ENCODE measurements at regions not wholly inside any gene's neighbourhood (a gene's known extent, or its start where the extent isn't known, plus 50 kb on each side); places are given as distances from the start of the nearest gene placed in this dataset.

GRCh38 chr7:17061443-17061842, 179.7 kb upstream of the AGR3 start:
- H3K27ac ChIP-seq (ENCODE audit: low read length): no peak overlapping the region
- no CpG with 5 or more reads among the region's 2 CpGs for WGBS (ENCODE audit: insufficient coverage, insufficient read length)
- H3K4me3 ChIP-seq (ENCODE audit: low read length): no peak overlapping the region
- no peak for DNase-seq (ENCODE audit: low read depth, low spot score)
- no peaks in the 10 kb centered on the region for H3K9me3 ChIP-seq (ENCODE audit: control insufficient read depth, insufficient read depth, low read length)
- no peaks in the 10 kb centered on the region for H3K36me3 ChIP-seq (ENCODE audit: control insufficient read depth, insufficient read depth, low read length)
- H3K4me1 ChIP-seq (ENCODE audit: control insufficient read depth, insufficient read depth, low read length): no peaks in the 10 kb centered on the region
- no peaks in the 10 kb centered on the region for H3K27me3 ChIP-seq (ENCODE audit: control insufficient read depth, insufficient read depth, low read length)

GRCh38 chr7:17062151-17063044, 180.6 kb upstream of the AGR3 start:
- WGBS (ENCODE audit: insufficient coverage, insufficient read length): no CpG with 5 or more reads among the region's 5 CpGs
- Histone ChIP-seq H3K36me3 (ENCODE audit: control insufficient read depth, insufficient read depth, low read length) (no peaks in the 10 kb centered on the region), H3K27me3 (ENCODE audit: control insufficient read depth, insufficient read depth, low read length) (no peaks in the 10 kb centered on the region), H3K4me1 (ENCODE audit: control insufficient read depth, insufficient read depth, low read length) (no peaks in the 10 kb centered on the region), H3K4me3 (ENCODE audit: low read length) (no peak overlapping the region), H3K9me3 (ENCODE audit: control insufficient read depth, insufficient read depth, low read length) (no peaks in the 10 kb centered on the region), H3K27ac (ENCODE audit: low read length) (no peak overlapping the region)
- DNase-seq (ENCODE audit: low read depth, low spot score): no peak

GRCh38 chr7:17063045-17063383, 181.2 kb upstream of the AGR3 start:
- Histone ChIP-seq H3K36me3 (ENCODE audit: control insufficient read depth, insufficient read depth, low read length) (no peaks in the 10 kb centered on the region), H3K9me3 (ENCODE audit: control insufficient read depth, insufficient read depth, low read length) (no peaks in the 10 kb centered on the region), H3K27me3 (ENCODE audit: control insufficient read depth, insufficient read depth, low read length) (no peaks in the 10 kb centered on the region), H3K27ac (ENCODE audit: low read length) (no peak overlapping the region), H3K4me1 (ENCODE audit: control insufficient read depth, insufficient read depth, low read length) (no peaks in the 10 kb centered on the region), H3K4me3 (ENCODE audit: low read length) (no peak overlapping the region)
- DNase-seq (ENCODE audit: low read depth, low spot score): no peak

- no peak for DNase-seq (ENCODE audit: low read depth, low spot score)
- H3K4me3 ChIP-seq (ENCODE audit: low read length): no peak overlapping the region
- WGBS (ENCODE audit: insufficient coverage, insufficient read length): no CpG with 5 or more reads among the region's 1 CpG
- H3K9me3 ChIP-seq (ENCODE audit: control insufficient read depth, insufficient read depth, low read length): no peaks in the 10 kb centered on the region
- H3K27me3 ChIP-seq (ENCODE audit: control insufficient read depth, insufficient read depth, low read length): no peaks in the 10 kb centered on the region
- no peak overlapping the region for H3K27ac ChIP-seq (ENCODE audit: low read length)
- H3K4me1 ChIP-seq (ENCODE audit: control insufficient read depth, insufficient read depth, low read length): no peaks in the 10 kb centered on the region
- H3K36me3 ChIP-seq (ENCODE audit: control insufficient read depth, insufficient read depth, low read length): no peaks in the 10 kb centered on the region
Observed at GRCh38 chr7:17067691-17068090, 185.9 kb upstream of the AGR3 start.

- Histone ChIP-seq H3K27me3 (ENCODE audit: control insufficient read depth, insufficient read depth, low read length) (no peaks in the 10 kb centered on the region), H3K4me1 (ENCODE audit: control insufficient read depth, insufficient read depth, low read length) (no peaks in the 10 kb centered on the region), H3K9me3 (ENCODE audit: control insufficient read depth, insufficient read depth, low read length) (no peaks in the 10 kb centered on the region), H3K4me3 (ENCODE audit: low read length) (no peak overlapping the region), H3K36me3 (ENCODE audit: control insufficient read depth, insufficient read depth, low read length) (no peaks in the 10 kb centered on the region), H3K27ac (ENCODE audit: low read length) (no peak overlapping the region)
- no CpG with 5 or more reads among the region's 4 CpGs for WGBS (ENCODE audit: insufficient coverage, insufficient read length)
- no peak for DNase-seq (ENCODE audit: low read depth, low spot score)
Observed at GRCh38 chr7:17069146-17069545, 187.4 kb upstream of the AGR3 start.

- no peaks in the 10 kb centered on the region for H3K4me1 ChIP-seq (ENCODE audit: control insufficient read depth, insufficient read depth, low read length)
- WGBS (ENCODE audit: insufficient coverage, insufficient read length): no CpG with 5 or more reads among the region's 1 CpG
- no peaks in the 10 kb centered on the region for H3K36me3 ChIP-seq (ENCODE audit: control insufficient read depth, insufficient read depth, low read length)
- H3K4me3 ChIP-seq (ENCODE audit: low read length): no peak overlapping the region
- H3K27ac ChIP-seq (ENCODE audit: low read length): no peak overlapping the region
- H3K9me3 ChIP-seq (ENCODE audit: control insufficient read depth, insufficient read depth, low read length): no peaks in the 10 kb centered on the region
- no peak for DNase-seq (ENCODE audit: low read depth, low spot score)
- H3K27me3 ChIP-seq (ENCODE audit: control insufficient read depth, insufficient read depth, low read length): no peaks in the 10 kb centered on the region
Observed at GRCh38 chr7:17070231-17070708, 188.5 kb upstream of the AGR3 start.

- Histone ChIP-seq H3K9me3 (ENCODE audit: control insufficient read depth, insufficient read depth, low read length) (no peaks in the 10 kb centered on the region), H3K27ac (ENCODE audit: low read length) (no peak overlapping the region), H3K27me3 (ENCODE audit: control insufficient read depth, insufficient read depth, low read length) (no peaks in the 10 kb centered on the region), H3K4me1 (ENCODE audit: control insufficient read depth, insufficient read depth, low read length) (no peaks in the 10 kb centered on the region), H3K4me3 (ENCODE audit: low read length) (no peak overlapping the region), H3K36me3 (ENCODE audit: control insufficient read depth, insufficient read depth, low read length) (no peaks in the 10 kb centered on the region)
- no peak for DNase-seq (ENCODE audit: low read depth, low spot score)
- no CpG with 5 or more reads among the region's 1 CpG for WGBS (ENCODE audit: insufficient coverage, insufficient read length)
Observed at GRCh38 chr7:17071866-17072265, 190.1 kb upstream of the AGR3 start.

- 100% methylated on average over 1 of the region's 6 CpGs for WGBS (ENCODE audit: insufficient coverage, insufficient read length)
- Histone ChIP-seq H3K36me3 (ENCODE audit: control insufficient read depth, insufficient read depth, low read length) (no peaks in the 10 kb centered on the region), H3K9me3 (ENCODE audit: control insufficient read depth, insufficient read depth, low read length) (no peaks in the 10 kb centered on the region), H3K27ac (ENCODE audit: low read length) (no peak overlapping the region), H3K4me1 (ENCODE audit: control insufficient read depth, insufficient read depth, low read length) (no peaks in the 10 kb centered on the region), H3K4me3 (ENCODE audit: low read length) (no peak overlapping the region), H3K27me3 (ENCODE audit: control insufficient read depth, insufficient read depth, low read length) (no peaks in the 10 kb centered on the region)
- DNase-seq (ENCODE audit: low read depth, low spot score): no peak
Observed at GRCh38 chr7:17075601-17076255, 193.9 kb upstream of the AGR3 start.

GRCh38 chr7:17078298-17078697, 196.5 kb upstream of the AGR3 start:
- no peak for DNase-seq (ENCODE audit: low read depth, low spot score)
- no peaks in the 10 kb centered on the region for H3K27me3 ChIP-seq (ENCODE audit: control insufficient read depth, insufficient read depth, low read length)
- H3K36me3 ChIP-seq (ENCODE audit: control insufficient read depth, insufficient read depth, low read length): no peaks in the 10 kb centered on the region
- no peak overlapping the region for H3K27ac ChIP-seq (ENCODE audit: low read length)
- no peaks in the 10 kb centered on the region for H3K9me3 ChIP-seq (ENCODE audit: control insufficient read depth, insufficient read depth, low read length)
- no peak overlapping the region for H3K4me3 ChIP-seq (ENCODE audit: low read length)
- H3K4me1 ChIP-seq (ENCODE audit: control insufficient read depth, insufficient read depth, low read length): no peaks in the 10 kb centered on the region
- no CpG with 5 or more reads among the region's 6 CpGs for WGBS (ENCODE audit: insufficient coverage, insufficient read length)

GRCh38 chr7:17083392-17084165, 201.8 kb upstream of the AGR3 start:
- WGBS (ENCODE audit: insufficient coverage, insufficient read length): no CpG with 5 or more reads among the region's 4 CpGs
- Histone ChIP-seq H3K27ac (ENCODE audit: low read length) (no peak overlapping the region), H3K4me1 (ENCODE audit: control insufficient read depth, insufficient read depth, low read length) (no peaks in the 10 kb centered on the region), H3K27me3 (ENCODE audit: control insufficient read depth, insufficient read depth, low read length) (no peaks in the 10 kb centered on the region), H3K4me3 (ENCODE audit: low read length) (no peak overlapping the region), H3K36me3 (ENCODE audit: control insufficient read depth, insufficient read depth, low read length) (no peaks in the 10 kb centered on the region), H3K9me3 (ENCODE audit: control insufficient read depth, insufficient read depth, low read length) (no peaks in the 10 kb centered on the region)
- no peak for DNase-seq (ENCODE audit: low read depth, low spot score)
